Endothelial cell of umbilical vein (primary cell): ENCODE measurements at regions not wholly inside any gene's neighbourhood (a gene's known extent, or its start where the extent isn't known, plus 50 kb on each side); places are given as distances from the start of the nearest gene placed in this dataset.

ENCODE experiments used
- BruUV-seq: library from RNA; stranded (reverse); fragments of 400-500 nt; replicated peaks from 2 replicates; lab custom pipeline; 2021; lab: Mats Ljungman, UMichigan
- CTCF ChIA-PET: fragments of 300-600, 350-600 bp; sonication (Branson Sonifier 250); formaldehyde crosslinking; loops from one replicate; lab custom pipeline; 2021; ENCODE audit warnings: antibody characterized with exemption, inconsistent platforms; lab: Charles Lee
- POLR2A ChIA-PET: fragments of 300-600, 350-600 bp; sonication (Branson Sonifier 250); formaldehyde crosslinking; loops from one replicate; lab custom pipeline; 2021; ENCODE audit warnings: antibody characterized with exemption, inconsistent platforms; lab: Charles Lee
- DNase-seq: peaks from one replicate; pipeline ENCODE4 v3.0.0-alpha.2; 2011; ENCODE audit warnings: low read depth, low spot score
- FAIRE-seq: peaks from 2 replicates; lab custom pipeline; 2011; peaks lifted over from hg19 to GRCh38; lab: Jason Lieb, UNC
- H2AFZ ChIP-seq: 2 replicates; pipeline ENCODE4 v1.6.0; 2012; ENCODE audit warnings: low read depth, low read length, control low read depth, inconsistent platforms
- H3K27ac ChIP-seq: 2 replicates; pipeline ENCODE4 v1.5.1; 2011; ENCODE audit warnings: low read depth, mild to moderate bottlenecking, control low read depth, low read length, moderate library complexity; ENCODE audit not compliant: insufficient read depth
- H3K27me3 ChIP-seq, 2 experiments: 2 replicates each; pipeline versions ENCODE4 v1.6.0 to v1.6.1; 2011; ENCODE audit warnings: low read length in 2 of 2, mixed read lengths in 1 of 2; ENCODE audit not compliant: control insufficient read depth in 2 of 2, insufficient read depth in 2 of 2
- H3K36me3 ChIP-seq, 2 experiments: 2 replicates in 1 of 2; 3 replicates in 1 of 2; pipeline ENCODE4 v1.5.1; 2011; ENCODE audit warnings: low read length in 2 of 2, mild to moderate bottlenecking in 1 of 2, moderate library complexity in 1 of 2; ENCODE audit not compliant: control insufficient read depth in 2 of 2, insufficient read depth in 2 of 2; ENCODE audit errors: extremely low read depth in 1 of 2
- H3K4me1 ChIP-seq: 3 replicates; pipeline ENCODE4 v1.5.1; 2011; ENCODE audit warnings: mild to moderate bottlenecking, low read length; ENCODE audit not compliant: control insufficient read depth, insufficient read depth; ENCODE audit errors: extremely low read depth
- H3K4me2 ChIP-seq: 2 replicates; pipeline ENCODE4 v1.6.1; 2011; ENCODE audit warnings: low read length, control low read depth, mixed read lengths; ENCODE audit not compliant: insufficient read depth
- H3K4me3 ChIP-seq, 3 experiments: fragments of 200-600 bp in 1 of 3; sonication (generic), shearing (Covaris generic) in 1 of 3; replicated peaks in 1 of 3; 2 replicates each; pipeline ENCODE4 v1.5.1; 2011 to 2016; ENCODE audit warnings: control low read depth in 3 of 3, low read length in 3 of 3, mild to moderate bottlenecking in 2 of 3, inconsistent platforms in 1 of 3, low read depth in 1 of 3, moderate library complexity in 1 of 3; ENCODE audit not compliant: insufficient read depth in 1 of 3
- H3K79me2 ChIP-seq: 2 replicates; pipeline ENCODE4 v1.6.0; 2012; ENCODE audit warnings: low read length, inconsistent platforms; ENCODE audit not compliant: control insufficient read depth, insufficient read depth
- H3K9ac ChIP-seq: replicated peaks from 2 replicates; pipeline ENCODE3; 2011; ENCODE audit warnings: low read length, control low read depth; ENCODE audit not compliant: insufficient read depth; ENCODE audit errors: extremely low read depth
- H3K9me1 ChIP-seq: replicated peaks from 3 replicates; pipeline ENCODE4 v1.6.0; 2011; ENCODE audit warnings: mild to moderate bottlenecking, low read length; ENCODE audit not compliant: control insufficient read depth, insufficient read depth; ENCODE audit errors: extremely low read depth
- H3K9me3 ChIP-seq: replicated peaks from 2 replicates; pipeline ENCODE4 v1.5.1; 2012; ENCODE audit warnings: low read length, inconsistent platforms; ENCODE audit not compliant: control insufficient read depth, insufficient read depth
- H4K20me1 ChIP-seq: replicated peaks from 2 replicates; pipeline ENCODE3; 2011; ENCODE audit warnings: mild to moderate bottlenecking, low read length; ENCODE audit not compliant: control insufficient read depth, insufficient read depth; ENCODE audit errors: extremely low read depth
- EZH2 ChIP-seq: IDR thresholded peaks from 2 replicates; pipeline ENCODE4 v1.6.1; 2012; ENCODE audit warnings: borderline replicate concordance, low read depth, mild to moderate bottlenecking, moderate library complexity, low read length, inconsistent platforms; ENCODE audit not compliant: severe bottlenecking
- FOS ChIP-seq: IDR thresholded peaks from 2 replicates; pipeline ENCODE4 v1.6.1; 2011; ENCODE audit warnings: mild to moderate bottlenecking, low read length, moderate library complexity, borderline replicate concordance; ENCODE audit not compliant: insufficient read depth
- GATA2 ChIP-seq: IDR thresholded peaks from 2 replicates; pipeline ENCODE4 v1.7.0; 2011; ENCODE audit warnings: low read depth, mild to moderate bottlenecking, moderate library complexity, mixed read lengths, low read length; ENCODE audit not compliant: insufficient read length, insufficient read depth
- JUN ChIP-seq: IDR thresholded peaks from 2 replicates; pipeline ENCODE4 v1.6.1; 2011; ENCODE audit warnings: borderline replicate concordance, low read depth; ENCODE audit not compliant: insufficient read length, insufficient read depth
- MYC ChIP-seq: IDR thresholded peaks from one replicate; pipeline ENCODE4 v1.6.1; 2011; ENCODE audit warnings: mild to moderate bottlenecking, low read depth, low read length
- POLR2A ChIP-seq: IDR thresholded peaks from 2 replicates; pipeline ENCODE4 v1.6.1; 2012; ENCODE audit warnings: low read depth, mild to moderate bottlenecking, control low read depth, low read length
- POLR2AphosphoS5 ChIP-seq: IDR thresholded peaks from 2 replicates; pipeline ENCODE4 v1.6.1; 2012; ENCODE audit warnings: low read depth, mild to moderate bottlenecking, control low read depth, low read length, moderate library complexity; ENCODE audit not compliant: insufficient read depth
- dilution Hi-C: fragments of 300-500 bp; cut with MboI; formaldehyde crosslinking; loops from one replicate; pipeline ENCODE4 v1.15.0; 2019; ENCODE audit warnings: low sequenced_read_pairs; ENCODE audit not compliant: extremely low pct_ligation_motif_present
- intact Hi-C: fragments of 100-400 bp; cut with micrococcal nuclease; formaldehyde crosslinking; loops from one replicate; pipeline ENCODE4 v1.10.0; 2022
- TF ChIP-seq, protein P1 (sequence below), 2 donors: IDR thresholded peaks; 1 replicate in 1 of 2; 2 replicates in 1 of 2; pipeline ENCODE4 v1.5.1; 2011; ENCODE audit warnings: low read length in 2 of 2, mild to moderate bottlenecking in 2 of 2, moderate library complexity in 2 of 2, control low read depth in 1 of 2, inconsistent platforms in 1 of 2, low read depth in 1 of 2; ENCODE audit not compliant: insufficient read depth in 1 of 2; ENCODE audit errors: extremely low read depth in 1 of 2
- TF ChIP-seq, protein P2 (sequence below): IDR thresholded peaks from 2 replicates; pipeline ENCODE4 v1.6.1; 2011; ENCODE audit not compliant: insufficient read depth, insufficient read length

DNA sequence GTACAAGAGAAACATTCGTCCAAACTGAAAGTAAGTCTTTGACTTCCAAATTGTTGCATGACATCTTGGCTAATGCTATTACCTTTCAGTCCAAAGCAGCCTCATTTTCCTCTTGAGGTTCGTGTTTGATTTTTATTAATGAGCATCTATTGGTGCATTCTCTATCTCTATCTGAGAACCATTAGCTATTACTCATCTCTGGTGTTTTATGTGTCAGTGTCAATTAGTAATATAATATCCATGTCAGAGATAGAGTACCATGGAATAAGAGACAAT lies 388.1 kb upstream of the GOT2 start:
- ChIA-PET POLR2A (no interaction called here), CTCF (no interaction called here)
- no peaks in the 10 kb centered on the region for H3K27me3 ChIP-seq
- no peak overlapping the region for H3K4me3 ChIP-seq
- H3K36me3 ChIP-seq = no peaks in the 10 kb centered on the region
- dilution Hi-C loops = no loop called here
- no peak overlapping the region for H3K4me2 ChIP-seq
- no peaks in the 10 kb centered on the region for H3K9me3 ChIP-seq
- no peak overlapping the region for H2AFZ ChIP-seq
- DNase-seq (no peak), FAIRE-seq (no peak)
- H3K9ac ChIP-seq = no peak overlapping the region
- no peaks in the 10 kb centered on the region for H4K20me1 ChIP-seq
- intact Hi-C loops = no loop called here
- H3K79me2 ChIP-seq = no peaks in the 10 kb centered on the region
- BruUV-seq = no TSS peak
- H3K27ac ChIP-seq = no peak overlapping the region
- no peaks in the 10 kb centered on the region for H3K9me1 ChIP-seq
- TF ChIP-seq EZH2 (no peak), JUN (no peak), MYC (no peak), POLR2A (no peak), GATA2 (no peak), FOS (no peak), POLR2AphosphoS5 (no peak)
- TF ChIP-seq, protein P1, sequence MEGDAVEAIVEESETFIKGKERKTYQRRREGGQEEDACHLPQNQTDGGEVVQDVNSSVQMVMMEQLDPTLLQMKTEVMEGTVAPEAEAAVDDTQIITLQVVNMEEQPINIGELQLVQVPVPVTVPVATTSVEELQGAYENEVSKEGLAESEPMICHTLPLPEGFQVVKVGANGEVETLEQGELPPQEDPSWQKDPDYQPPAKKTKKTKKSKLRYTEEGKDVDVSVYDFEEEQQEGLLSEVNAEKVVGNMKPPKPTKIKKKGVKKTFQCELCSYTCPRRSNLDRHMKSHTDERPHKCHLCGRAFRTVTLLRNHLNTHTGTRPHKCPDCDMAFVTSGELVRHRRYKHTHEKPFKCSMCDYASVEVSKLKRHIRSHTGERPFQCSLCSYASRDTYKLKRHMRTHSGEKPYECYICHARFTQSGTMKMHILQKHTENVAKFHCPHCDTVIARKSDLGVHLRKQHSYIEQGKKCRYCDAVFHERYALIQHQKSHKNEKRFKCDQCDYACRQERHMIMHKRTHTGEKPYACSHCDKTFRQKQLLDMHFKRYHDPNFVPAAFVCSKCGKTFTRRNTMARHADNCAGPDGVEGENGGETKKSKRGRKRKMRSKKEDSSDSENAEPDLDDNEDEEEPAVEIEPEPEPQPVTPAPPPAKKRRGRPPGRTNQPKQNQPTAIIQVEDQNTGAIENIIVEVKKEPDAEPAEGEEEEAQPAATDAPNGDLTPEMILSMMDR (IDR thresholded peaks at IDR 0.05; ENCODE audit: extremely low read depth in 1 of 2, insufficient read depth in 1 of 2, low read depth in 1 of 2, low read length in 2 of 2) = no peak
- TF ChIP-seq, protein P2, sequence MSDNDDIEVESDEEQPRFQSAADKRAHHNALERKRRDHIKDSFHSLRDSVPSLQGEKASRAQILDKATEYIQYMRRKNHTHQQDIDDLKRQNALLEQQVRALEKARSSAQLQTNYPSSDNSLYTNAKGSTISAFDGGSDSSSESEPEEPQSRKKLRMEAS = no peak
- H3K4me1 ChIP-seq = no peaks in the 10 kb centered on the region
